CD4-positive, alpha-beta T cell treated with Interleukin-4 for 4 hours (primary cell): ENCODE measurements at regions not wholly inside any gene's neighbourhood (a gene's known extent, or its start where the extent isn't known, plus 50 kb on each side); places are given as distances from the start of the nearest gene placed in this dataset.
A peak's percentile ranks its signal among the peaks of the same experiment; 100 is the strongest.
"Not testable (repeated sequence)": the region's sequence is repeated elsewhere in the genome, so short reads cannot be mapped to it uniquely, and the experiment has no call there.

Experiments used
- DNase-seq: peaks from one replicate; pipeline ENCODE4 v3.0.0-alpha.2; 2020

GRCh38 chr5:32534041-32534440 lies 51.3 kb upstream of the SUB1 start:
- no peak for DNase-seq

- DNase-seq: peak; percentile 89
Measured at GRCh38 chr5:32531885-32532520, 53.4 kb upstream of the SUB1 start.

GRCh38 chr5:32527321-32527720 lies 58.0 kb upstream of the SUB1 start:
- not testable (repeated sequence) for DNase-seq

- DNase-seq: no peak
Measured at GRCh38 chr5:32526810-32527209, 58.5 kb upstream of the SUB1 start.

- no peak for DNase-seq
Measured at GRCh38 chr5:32523625-32524024, 61.7 kb upstream of the SUB1 start.

- DNase-seq: peak; percentile 52
Measured at GRCh38 chr5:32522429-32523143, 62.8 kb upstream of the SUB1 start.

- no peak for DNase-seq
Measured at GRCh38 chr5:32521481-32521880, 63.9 kb upstream of the SUB1 start.

GRCh38 chr5:32520972-32521371 lies 64.4 kb upstream of the SUB1 start:
- no peak for DNase-seq

- DNase-seq: no peak
Measured at GRCh38 chr5:32520356-32520755, 65.0 kb upstream of the SUB1 start.

GRCh38 chr5:32519508-32519907 lies 65.8 kb upstream of the SUB1 start:
- no peak for DNase-seq

- DNase-seq: no peak
Measured at GRCh38 chr5:32514806-32515205, 70.3 kb upstream of the ZFR start.

GRCh38 chr5:32512926-32513325 lies 68.4 kb upstream of the ZFR start:
- no peak for DNase-seq

- no peak for DNase-seq
Measured at GRCh38 chr5:32511776-32512374, 67.3 kb upstream of the ZFR start.

- DNase-seq: no peak
Measured at GRCh38 chr5:32510860-32511259, 66.3 kb upstream of the ZFR start.

- DNase-seq: no peak
Measured at GRCh38 chr5:32508806-32509805, 64.6 kb upstream of the ZFR start.

GRCh38 chr5:32507738-32508434 lies 63.3 kb upstream of the ZFR start:
- no peak for DNase-seq

- DNase-seq: no peak
Measured at GRCh38 chr5:32506799-32507198, 62.3 kb upstream of the ZFR start.

GRCh38 chr5:32506201-32506661 lies 61.7 kb upstream of the ZFR start:
- DNase-seq: no peak

- no peak for DNase-seq
Measured at GRCh38 chr5:32505756-32506155, 61.2 kb upstream of the ZFR start.

- no peak for DNase-seq
Measured at GRCh38 chr5:32504989-32505596, 60.6 kb upstream of the ZFR start.

- DNase-seq: no peak
Measured at GRCh38 chr5:32504329-32504988, 59.9 kb upstream of the ZFR start.
